ENCODE measurements at regions not wholly inside any gene's neighbourhood (a gene's known extent, or its start where the extent isn't known, plus 50 kb on each side); places are given as distances from the start of the nearest gene placed in this dataset.

GRCh38 chr2:2926009-2926857, 451.4 kb downstream of the EIPR1 start:
- DNase-seq (ENCODE audit: low spot score): no peak

GRCh38 chr2:2922156-2922555, 455.5 kb downstream of the EIPR1 start:
- no peak for DNase-seq (ENCODE audit: low spot score)

DNA sequence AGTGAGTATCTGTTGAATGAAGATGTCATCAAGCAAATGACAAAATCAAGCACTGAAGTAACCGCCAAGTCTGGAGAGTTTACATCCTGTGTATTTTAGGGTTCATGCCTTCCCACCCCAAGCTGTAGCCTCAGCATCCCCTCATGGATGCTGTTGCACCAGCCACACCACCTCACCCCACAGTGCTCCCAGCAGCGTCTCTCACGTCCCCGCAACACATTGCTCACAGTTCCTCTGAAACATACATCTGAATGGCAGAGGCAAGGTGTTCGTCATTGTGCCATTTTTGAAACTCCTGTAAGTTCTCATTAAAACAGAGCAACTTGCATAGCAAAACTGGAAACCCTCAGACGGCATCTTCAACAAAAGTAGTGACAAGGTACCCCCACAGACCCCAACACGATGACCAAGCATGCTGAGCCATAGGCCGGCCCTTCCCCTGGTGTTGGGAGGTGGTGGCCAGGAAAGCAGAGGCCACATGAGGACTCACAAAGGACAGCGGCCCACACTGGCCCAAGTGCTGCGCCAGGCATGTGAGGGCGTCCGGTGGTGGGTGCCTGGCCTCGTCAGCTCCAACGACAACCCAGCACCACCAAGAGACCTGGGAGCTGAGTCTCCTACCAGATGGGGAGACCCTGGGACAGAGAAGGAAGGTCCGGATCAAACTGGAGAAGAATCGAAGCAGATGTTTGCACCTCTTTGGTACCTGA, 456.5 kb downstream of the EIPR1 start:
- no peak for DNase-seq (ENCODE audit: low spot score)

DNA sequence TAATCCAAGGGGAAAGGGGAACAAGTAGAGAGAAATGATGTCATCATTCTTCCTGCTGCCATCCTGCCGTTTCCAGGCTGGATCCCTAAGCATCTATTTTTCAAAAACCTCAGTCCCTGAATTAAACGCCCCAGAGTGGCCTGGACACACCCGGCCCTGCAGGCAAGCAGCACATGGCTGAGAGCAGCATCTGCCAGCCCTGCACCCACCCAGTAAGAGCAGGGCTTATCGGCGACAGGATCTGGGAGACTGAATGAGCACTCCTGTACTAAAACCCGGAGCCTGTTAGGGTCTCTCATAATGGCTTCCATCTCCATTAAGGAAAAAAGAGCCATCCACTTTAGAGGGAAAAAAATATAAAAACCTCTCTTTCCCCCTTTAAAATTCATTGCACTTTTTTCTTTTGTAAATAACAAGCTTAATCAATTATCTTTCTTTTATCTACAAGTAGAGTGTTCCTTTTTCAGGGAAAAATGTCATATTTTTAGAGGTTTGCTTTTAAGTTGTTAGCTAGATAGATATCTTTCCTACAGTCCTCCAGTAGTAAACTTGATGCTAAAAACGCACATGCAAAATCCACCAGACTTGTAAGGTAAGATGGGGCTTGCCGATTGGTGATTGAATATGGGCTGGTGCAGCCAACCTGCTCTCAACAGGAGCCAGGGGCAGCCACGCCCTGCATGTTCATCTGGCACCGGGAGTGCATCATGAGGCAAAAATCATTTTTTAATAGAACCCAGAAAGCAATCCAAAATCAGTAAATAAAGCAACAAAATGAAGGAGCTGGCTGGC, 457.8 kb downstream of the EIPR1 start:
- no peak for DNase-seq (ENCODE audit: low spot score)

GRCh38 chr2:2919026-2919425, 458.6 kb downstream of the EIPR1 start:
- DNase-seq (ENCODE audit: low spot score): no peak

DNA sequence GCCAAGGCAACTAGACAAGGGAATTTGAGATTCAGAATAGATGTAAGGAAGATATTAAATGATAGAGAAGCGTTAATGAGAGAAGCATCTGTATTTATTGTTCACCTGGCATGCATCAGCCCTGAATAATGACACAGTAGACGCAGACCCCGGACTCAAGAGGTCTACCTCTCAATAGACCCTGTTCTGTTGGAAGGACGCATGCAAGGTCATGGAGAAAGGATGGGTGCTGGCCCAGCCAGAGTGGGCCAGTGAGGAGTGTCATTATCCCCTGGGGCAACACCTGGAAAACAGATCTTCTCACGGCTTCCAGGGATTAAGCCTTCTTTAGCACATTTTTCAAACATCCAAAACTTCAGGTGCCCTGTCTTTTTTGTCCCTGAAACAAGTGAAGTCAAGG, 461.0 kb downstream of the EIPR1 start:
- DNase-seq (ENCODE audit: low spot score): no peak

GRCh38 chr2:2914252-2914651, 463.4 kb downstream of the EIPR1 start:
- DNase-seq (ENCODE audit: low spot score): no peak

DNA sequence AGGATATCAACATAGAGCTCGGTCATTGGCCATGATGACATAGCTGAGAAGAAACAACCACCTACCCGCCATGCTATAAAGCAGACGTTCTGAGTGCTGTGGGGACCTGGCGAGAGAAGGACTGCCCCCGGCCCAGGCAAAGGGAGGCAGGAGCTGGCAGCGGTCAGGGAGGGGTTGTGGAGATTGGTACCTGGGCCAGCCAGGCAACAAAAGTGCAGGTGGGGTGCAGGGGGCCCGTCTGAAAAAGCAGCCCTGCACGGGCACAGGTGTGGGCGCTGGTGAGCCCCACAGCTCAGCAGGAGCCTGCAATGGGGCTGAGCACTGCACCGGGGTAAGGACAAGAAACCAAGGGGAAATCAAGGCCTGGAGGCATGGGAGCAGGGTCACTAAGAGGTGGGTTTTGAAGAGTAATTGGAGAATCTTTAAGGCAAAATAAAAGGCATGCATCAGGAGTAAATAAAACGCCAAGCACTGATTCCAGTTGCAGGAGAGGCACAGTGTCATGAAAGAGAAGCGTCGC, 464.0 kb downstream of the EIPR1 start:
- no peak for DNase-seq (ENCODE audit: low spot score)

- no peak for DNase-seq (ENCODE audit: low spot score)
Measured at GRCh38 chr2:2912731-2913130, 464.9 kb downstream of the EIPR1 start.

DNA sequence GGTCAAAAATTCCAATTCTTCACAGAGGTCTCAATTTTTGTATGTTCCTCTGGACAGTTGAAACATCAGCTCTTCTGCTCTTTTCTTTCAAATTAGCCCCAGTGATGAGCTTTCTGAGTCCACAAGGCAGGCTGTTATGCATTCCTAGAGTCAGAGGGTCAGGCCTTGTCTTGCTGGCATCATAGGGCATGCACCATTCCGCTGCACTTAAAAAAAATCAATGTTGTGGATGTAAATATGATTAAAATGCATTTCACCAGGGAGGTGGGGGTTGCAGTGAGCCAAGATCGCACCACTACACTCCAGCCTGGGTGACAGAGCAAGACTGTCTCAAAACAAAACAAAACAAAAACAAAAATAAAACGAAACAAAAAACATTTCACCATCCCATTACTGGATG, 465.3 kb downstream of the EIPR1 start:
- no peak for DNase-seq (ENCODE audit: low spot score)

DNA sequence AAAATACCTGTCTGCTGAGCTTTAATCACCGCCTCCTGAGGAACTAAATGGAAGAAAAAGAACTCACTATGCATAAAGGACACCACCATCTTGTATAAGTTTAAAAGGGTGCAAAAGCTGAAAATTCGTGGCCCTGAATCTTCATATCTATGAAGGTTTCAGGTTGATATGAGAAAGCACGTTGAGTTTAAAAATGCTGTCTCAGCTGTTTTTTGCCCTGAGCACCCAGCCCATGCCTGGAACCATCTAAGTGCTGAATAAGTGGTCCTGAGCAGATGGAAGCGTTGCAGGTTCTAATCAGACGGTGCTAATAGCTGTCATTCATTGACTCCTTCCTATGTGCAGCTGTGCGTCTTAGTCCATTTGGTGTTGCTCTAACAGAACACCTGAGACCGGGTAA, 467.4 kb downstream of the EIPR1 start:
- DNase-seq (ENCODE audit: low spot score): no peak

DNA sequence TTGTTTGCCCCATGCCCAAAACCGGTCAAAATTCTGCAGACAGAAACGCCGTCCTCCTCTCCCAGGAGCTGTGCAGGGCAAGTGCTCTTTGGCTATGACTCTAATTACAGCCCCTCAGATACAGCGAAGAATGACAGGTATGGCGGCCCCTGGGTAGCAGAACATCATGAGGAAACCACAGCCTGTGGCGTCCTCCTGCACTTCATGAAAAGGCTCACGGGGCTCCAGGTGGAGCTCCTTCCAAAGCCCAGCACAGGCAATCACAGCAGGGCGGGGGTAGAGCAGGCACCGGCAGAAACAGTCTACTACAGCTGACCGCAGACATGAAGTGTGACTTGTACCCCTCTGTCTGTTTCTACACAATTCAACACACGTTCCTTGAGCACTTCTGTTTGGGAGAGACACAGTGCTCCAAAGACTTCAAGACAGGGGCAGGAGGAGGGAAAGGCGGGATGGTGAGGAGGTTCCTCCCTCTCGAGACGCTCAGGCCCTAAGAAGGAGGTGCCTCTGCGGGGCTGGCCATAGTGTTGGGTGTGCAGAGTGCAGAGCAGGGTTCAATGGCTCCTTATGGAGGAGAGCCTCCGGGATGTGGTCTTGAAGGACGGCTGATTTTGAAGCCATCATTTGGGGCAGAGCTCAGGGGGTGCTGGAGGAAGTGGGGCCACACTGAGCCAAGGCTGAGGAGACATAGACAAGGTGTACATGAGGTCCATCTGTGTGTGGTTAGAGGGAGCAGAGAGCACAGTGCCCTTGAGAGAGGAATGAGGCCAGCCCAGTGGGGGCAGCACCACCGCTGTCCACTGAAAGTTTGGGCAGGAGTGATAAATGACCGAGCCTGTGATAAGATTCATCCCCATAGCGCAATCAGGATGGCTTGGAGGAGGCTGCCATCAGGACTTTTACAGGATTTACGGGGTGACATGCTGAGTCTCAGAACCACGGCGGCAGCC, 468.3 kb downstream of the EIPR1 start:
- no peak for DNase-seq (ENCODE audit: low spot score)

DNA sequence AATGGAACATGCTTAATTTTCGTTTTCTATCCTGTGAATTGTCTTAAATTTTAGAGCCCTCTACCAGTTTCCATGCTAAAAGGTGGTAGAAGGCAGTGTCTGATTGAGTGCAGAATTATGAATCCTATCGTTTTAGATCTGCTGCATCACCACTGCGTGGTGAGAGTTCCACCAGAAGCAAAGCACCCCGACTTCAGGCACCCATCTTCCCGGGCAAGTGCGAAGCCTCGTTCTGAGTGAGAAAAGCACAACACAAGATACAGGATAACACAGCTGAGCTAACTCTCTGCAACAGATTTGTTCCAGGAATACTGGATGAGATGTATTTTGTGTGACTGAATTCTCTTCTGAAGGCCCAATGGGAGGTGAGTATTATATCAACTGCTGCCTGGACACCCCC, 471.5 kb downstream of the EIPR1 start:
- no peak for DNase-seq (ENCODE audit: low spot score)

DNA sequence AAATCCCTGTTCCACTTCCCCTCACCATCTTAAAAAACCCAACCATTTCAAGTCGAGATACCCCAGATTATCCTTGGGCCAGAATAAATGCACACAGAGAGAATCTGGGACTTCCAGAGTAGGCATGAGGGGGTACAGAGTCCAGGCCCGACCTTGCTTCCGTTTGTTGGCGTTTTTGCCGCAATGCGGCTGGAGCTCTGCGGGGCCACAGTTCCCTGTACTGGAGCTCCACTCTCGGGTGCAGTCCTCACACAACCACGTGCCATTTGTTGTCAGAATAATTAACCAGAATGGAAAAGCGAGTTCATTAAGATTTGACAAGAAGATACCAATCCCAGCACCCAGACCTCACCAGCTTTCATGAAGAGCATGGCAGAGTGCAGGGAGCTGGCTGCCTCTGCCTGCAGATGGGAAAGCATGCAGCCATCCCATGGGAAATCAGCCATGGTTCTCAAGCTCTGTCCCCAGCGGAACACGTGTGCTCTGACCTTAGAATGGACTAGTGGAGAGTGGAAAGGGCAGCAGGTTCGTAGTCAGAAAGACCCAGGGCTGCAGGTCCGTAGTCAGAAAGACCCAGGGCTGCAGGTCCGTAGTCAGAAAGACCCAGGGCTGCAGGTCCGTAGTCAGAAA, 472.8 kb downstream of the EIPR1 start:
- DNase-seq (ENCODE audit: low spot score): no peak

DNA sequence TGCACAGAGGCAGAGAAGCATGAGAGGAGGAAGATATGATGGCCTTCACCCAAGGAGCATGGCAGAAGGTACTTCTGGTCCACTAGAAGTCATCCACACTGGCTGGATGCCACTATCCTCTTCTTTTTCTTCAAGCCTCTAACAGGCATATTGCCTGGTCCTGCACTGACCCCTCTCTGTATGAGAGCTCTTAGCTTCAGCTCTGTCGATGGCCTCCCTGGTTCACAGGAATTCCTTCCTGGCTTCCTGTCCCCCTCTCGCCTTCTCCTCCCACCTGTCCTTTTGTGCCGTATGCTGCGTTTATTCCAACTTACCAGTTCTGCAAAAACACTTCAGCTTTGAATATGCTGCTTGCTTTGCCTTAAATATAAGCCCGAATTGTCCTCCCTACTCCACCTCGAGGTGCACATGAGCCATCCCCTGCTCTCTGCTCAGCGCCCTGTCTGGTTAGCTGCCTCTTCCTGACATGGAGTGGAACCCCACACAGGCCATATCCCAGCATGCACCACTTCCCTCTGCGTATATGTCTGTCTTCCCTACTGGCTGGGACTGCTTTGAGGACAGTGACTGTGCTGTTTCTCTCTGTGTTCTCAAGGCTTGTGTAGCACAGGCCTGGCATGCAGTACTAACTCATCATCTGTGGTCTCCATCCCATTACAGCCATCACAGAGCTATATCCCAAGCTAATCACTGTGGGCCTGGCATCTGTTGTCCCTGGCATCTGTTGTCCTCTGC, 474.9 kb downstream of the EIPR1 start:
- DNase-seq (ENCODE audit: low spot score): no peak

DNA sequence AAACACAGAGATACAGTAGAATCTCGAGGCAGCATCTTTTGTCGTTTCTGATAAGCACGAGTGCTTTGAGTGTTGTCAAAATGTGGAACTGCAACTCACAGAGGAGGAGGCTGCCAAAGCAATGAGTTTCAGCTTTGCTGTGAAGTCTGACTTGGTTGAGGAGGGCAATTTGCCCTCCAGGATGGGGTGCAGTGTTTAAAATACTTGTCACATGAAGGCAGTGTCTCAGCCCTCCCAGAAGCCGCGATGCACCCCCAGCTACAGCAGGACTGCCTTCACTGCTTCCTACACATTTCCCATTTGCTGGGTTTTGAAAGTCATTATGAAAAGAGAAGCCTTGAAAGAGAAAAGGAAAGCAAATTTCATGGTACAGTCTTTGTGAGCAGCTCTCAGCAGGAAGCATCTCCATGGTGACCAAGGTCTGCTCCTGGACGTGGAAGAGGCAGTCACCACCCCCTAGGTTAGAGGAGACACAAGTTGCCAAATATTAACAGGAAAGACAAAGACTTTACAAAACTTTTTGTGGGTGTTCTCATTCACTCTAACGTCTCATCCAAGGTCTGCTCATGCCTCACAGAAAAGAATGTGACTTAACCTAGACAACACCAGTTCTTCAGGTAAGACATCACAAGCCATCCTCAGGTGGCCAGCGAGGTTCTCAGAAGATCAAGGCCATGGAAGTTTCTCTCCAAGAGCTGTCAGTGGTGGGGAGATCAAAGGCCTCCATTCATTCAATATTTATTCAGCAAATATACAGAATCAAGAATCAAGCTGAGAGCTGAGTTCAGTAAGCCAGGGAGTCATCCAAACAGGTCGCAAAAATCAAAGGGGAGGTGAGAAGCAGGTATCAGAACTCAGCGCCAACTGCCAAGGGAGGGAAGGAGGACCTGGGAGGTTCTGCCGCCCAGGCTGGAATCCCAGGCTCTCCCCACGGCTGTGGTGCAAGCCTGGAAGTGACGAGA, 476.0 kb downstream of the EIPR1 start:
- no peak for DNase-seq (ENCODE audit: low spot score)

DNA sequence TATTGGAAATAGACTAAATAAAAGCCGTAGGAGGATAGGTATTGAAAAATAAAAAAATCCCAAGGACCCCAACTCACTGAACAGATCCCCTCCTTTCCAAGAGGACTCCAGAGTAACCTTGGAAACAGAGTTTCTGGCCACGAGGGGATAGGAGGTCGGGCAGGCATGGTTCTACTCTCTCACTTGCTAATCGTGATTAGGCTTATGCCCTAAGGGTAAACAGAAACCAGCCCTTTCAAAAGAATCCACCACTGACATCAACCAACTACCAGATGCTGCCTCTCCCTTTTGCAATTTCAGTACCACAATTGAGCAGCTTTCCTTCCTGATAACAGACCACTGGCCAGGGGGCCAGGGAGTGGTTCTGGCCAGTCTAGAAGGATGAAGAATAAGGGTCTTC, 477.8 kb downstream of the EIPR1 start:
- DNase-seq (ENCODE audit: low spot score): no peak

DNA sequence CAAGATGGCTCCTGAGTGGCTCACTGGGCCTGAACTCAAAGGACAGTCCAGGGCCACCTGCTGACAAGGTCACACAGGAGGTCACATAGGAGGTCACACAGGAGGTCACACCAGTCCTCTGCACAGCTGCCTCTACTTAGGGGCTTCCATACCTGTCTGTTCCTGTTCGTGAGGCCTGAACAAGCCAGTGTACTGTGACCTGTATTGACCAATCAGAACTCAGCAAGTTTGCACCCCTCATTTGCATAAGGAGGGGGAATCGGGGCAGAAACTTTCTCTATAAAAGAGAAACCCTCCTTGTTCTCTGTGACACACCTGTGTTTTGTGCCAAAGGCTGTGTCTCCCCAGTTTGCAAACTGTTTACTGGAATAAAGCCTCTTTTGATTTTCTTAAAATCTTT, 478.9 kb downstream of the EIPR1 start:
- no peak for DNase-seq (ENCODE audit: low spot score)

DNA sequence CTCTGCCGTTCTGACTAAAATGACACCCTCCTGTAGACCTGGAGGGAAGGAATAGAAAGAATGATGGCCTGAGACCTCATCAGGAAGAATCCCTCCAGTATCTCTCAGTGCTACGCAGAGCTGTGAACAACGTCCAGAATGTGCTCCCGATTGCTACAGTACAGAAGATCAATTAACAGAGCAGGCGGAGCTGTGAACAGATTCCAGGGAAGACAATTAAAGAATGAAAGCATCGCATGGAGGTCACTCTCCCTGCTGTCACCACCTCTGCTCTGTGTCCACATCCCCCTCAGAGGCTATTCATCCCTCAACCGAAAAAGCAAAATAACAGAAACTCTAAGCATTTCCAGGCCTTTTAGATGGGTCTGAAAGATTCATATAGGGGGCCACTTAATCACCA, 481.0 kb downstream of the EIPR1 start:
- no peak for DNase-seq (ENCODE audit: low spot score)

All from RKO (cell line).